ENCODE measurements at regions not wholly inside any gene's neighbourhood (a gene's known extent, or its start where the extent isn't known, plus 50 kb on each side); places are given as distances from the start of the nearest gene placed in this dataset.

DNA sequence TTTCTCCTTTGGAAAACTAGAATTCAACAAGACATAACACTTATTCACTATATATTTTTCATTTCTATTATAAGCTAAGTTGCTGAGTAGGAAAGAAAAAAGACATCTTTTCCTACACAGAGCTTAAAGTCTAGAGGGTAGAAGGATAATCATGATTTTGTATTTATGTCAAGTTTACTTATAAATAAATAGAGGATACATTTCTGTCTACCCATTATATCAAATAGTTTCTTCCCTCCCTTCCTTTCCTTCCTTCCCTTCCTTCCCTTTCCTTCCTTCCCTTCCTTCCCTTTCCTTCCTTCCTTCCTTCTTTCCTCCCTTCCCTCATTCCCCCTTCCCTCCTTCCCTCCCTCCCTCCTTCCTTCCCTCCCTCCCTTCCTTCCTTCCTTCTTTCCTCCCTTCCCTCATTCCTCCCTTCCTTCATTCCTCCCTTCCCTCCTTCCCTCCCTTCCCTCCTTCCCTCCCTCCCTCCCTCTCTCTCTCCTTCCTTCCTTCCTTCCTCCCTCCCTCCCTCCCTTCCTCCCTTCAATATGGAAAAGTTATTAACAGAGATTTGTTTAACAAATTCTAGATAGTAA lies 308.4 kb upstream of the COL3A1 start:
- no peak for DNase-seq (ENCODE audit: low spot score)
- no peak overlapping the region for H3K4me3 ChIP-seq (ENCODE audit: low read depth, low read length, poor library complexity, severe bottlenecking)
- no peaks in the 10 kb centered on the region for H3K9me3 ChIP-seq (ENCODE audit: low read depth, low read length, poor library complexity, severe bottlenecking)
- H3K4me1 ChIP-seq (ENCODE audit: insufficient read depth, low read length, poor library complexity, severe bottlenecking) = peaks cover 4% of the 10 kb centered on the region
- BruUV-seq (replicated peaks) = no TSS peak
- H3K36me3 ChIP-seq (ENCODE audit: insufficient read depth, low read length, poor library complexity, severe bottlenecking) = no peaks in the 10 kb centered on the region
- no peaks in the 10 kb centered on the region for H3K27me3 ChIP-seq (replicated peaks; ENCODE audit: insufficient read depth, low read depth, low read length, poor library complexity)
- H3K27ac ChIP-seq (ENCODE audit: low read depth, low read length, poor library complexity, severe bottlenecking) = no peak overlapping the region
- intact Hi-C loops (cut with micrococcal nuclease; ENCODE audit: unreplicated experiment) = no loop called here
- ChIA-PET POLR2A (ENCODE audit: low non-redundant PET) (no interaction called here), CTCF (no interaction called here)
- TF ChIP-seq, protein P1, sequence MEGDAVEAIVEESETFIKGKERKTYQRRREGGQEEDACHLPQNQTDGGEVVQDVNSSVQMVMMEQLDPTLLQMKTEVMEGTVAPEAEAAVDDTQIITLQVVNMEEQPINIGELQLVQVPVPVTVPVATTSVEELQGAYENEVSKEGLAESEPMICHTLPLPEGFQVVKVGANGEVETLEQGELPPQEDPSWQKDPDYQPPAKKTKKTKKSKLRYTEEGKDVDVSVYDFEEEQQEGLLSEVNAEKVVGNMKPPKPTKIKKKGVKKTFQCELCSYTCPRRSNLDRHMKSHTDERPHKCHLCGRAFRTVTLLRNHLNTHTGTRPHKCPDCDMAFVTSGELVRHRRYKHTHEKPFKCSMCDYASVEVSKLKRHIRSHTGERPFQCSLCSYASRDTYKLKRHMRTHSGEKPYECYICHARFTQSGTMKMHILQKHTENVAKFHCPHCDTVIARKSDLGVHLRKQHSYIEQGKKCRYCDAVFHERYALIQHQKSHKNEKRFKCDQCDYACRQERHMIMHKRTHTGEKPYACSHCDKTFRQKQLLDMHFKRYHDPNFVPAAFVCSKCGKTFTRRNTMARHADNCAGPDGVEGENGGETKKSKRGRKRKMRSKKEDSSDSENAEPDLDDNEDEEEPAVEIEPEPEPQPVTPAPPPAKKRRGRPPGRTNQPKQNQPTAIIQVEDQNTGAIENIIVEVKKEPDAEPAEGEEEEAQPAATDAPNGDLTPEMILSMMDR (conservative IDR thresholded peaks at IDR 0.05; ENCODE audit: low read depth, low read length) = no peak
- no peak for TF ChIP-seq EZH2 (IDR thresholded peaks at IDR 0.05; ENCODE audit: borderline replicate concordance, low read depth, low read length, poor library complexity, severe bottlenecking)

DNA sequence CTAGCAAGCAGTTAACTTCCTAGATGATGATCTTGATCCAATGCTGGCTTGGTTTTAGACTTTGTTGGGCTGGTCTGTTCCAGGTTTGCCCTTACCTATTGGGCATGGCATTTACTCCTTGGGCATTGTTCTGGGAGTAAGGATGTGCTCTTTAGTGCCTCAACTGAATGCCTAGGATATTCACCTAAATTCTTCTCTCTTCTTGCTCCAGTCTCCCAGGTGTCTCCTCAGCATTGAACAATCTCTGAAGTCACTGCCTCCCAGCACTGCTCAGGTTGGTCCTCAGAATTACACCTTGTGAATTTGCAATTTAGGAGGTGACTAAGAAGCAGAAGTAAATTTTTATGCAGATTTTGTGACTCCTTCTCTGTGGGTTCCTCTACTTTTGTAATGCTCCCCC lies 307.7 kb upstream of the COL3A1 start:
- H3K4me3 ChIP-seq (ENCODE audit: low read depth, low read length, poor library complexity, severe bottlenecking) = no peak overlapping the region
- peaks cover 4% of the 10 kb centered on the region for H3K4me1 ChIP-seq (ENCODE audit: insufficient read depth, low read length, poor library complexity, severe bottlenecking)
- no TSS peak for BruUV-seq (replicated peaks)
- no peaks in the 10 kb centered on the region for H3K9me3 ChIP-seq (ENCODE audit: low read depth, low read length, poor library complexity, severe bottlenecking)
- intact Hi-C loops (cut with micrococcal nuclease; ENCODE audit: unreplicated experiment) = no loop called here
- POLR2A ChIA-PET (ENCODE audit: low non-redundant PET) = no interaction called here
- no peak for DNase-seq (ENCODE audit: low spot score)
- H3K36me3 ChIP-seq (ENCODE audit: insufficient read depth, low read length, poor library complexity, severe bottlenecking) = no peaks in the 10 kb centered on the region
- CTCF ChIA-PET = no interaction called here
- H3K27ac ChIP-seq (ENCODE audit: low read depth, low read length, poor library complexity, severe bottlenecking) = no peak overlapping the region
- H3K27me3 ChIP-seq (replicated peaks; ENCODE audit: insufficient read depth, low read depth, low read length, poor library complexity) = no peaks in the 10 kb centered on the region
- TF ChIP-seq EZH2 (IDR thresholded peaks at IDR 0.05; ENCODE audit: borderline replicate concordance, low read depth, low read length, poor library complexity, severe bottlenecking) = no peak

DNA sequence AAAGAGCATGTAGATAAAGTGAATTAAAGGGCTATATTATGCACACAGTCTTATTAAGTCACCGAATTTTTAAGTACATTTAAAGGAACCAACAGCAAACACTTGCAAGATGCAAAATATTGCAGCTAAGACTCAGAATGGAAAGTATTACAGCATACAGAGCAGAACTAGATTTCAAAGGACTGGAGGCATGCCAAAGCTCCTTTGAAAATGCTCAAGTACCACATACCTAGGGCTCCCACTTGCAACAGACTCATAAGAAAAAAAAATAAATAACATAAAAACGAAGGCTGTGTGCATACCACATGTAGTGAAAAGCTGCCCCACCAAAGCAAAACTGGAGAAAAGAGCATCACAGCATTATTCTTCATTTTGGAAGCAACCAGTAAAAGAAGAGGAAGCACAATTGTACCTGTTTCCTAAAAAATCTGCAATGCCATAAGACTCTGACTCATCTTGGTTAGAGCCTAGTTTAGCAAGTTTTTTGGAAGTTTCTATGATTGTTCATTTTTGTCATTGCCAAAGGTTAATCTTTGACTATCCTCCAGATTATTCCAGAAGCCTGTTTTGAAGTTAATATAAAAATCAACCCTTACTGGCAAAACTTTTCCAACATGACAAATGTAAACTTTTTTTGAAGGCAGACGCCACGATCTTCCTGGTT lies 306.0 kb upstream of the COL3A1 start:
- TF ChIP-seq, protein P1 (conservative IDR thresholded peaks at IDR 0.05; ENCODE audit: low read depth, low read length) = no peak
- TF ChIP-seq EZH2 (IDR thresholded peaks at IDR 0.05; ENCODE audit: borderline replicate concordance, low read depth, low read length, poor library complexity, severe bottlenecking) = no peak
- no TSS peak for BruUV-seq (replicated peaks)
- H3K9me3 ChIP-seq (ENCODE audit: low read depth, low read length, poor library complexity, severe bottlenecking) = no peaks in the 10 kb centered on the region
- no peak overlapping the region for H3K27ac ChIP-seq (ENCODE audit: low read depth, low read length, poor library complexity, severe bottlenecking)
- POLR2A ChIA-PET (ENCODE audit: low non-redundant PET) = no interaction called here
- DNase-seq (ENCODE audit: low spot score) = no peak
- peaks cover 4% of the 10 kb centered on the region for H3K4me1 ChIP-seq (ENCODE audit: insufficient read depth, low read length, poor library complexity, severe bottlenecking)
- intact Hi-C loops (cut with micrococcal nuclease; ENCODE audit: unreplicated experiment) = no loop called here
- CTCF ChIA-PET = no interaction called here
- H3K4me3 ChIP-seq (ENCODE audit: low read depth, low read length, poor library complexity, severe bottlenecking) = no peak overlapping the region
- H3K36me3 ChIP-seq (ENCODE audit: insufficient read depth, low read length, poor library complexity, severe bottlenecking) = no peaks in the 10 kb centered on the region
- H3K27me3 ChIP-seq (replicated peaks; ENCODE audit: insufficient read depth, low read depth, low read length, poor library complexity) = no peaks in the 10 kb centered on the region

Data from A673 (cell line).